HG03175 (cell line): ENCODE measurements at regions not wholly inside any gene's neighbourhood (a gene's known extent, or its start where the extent isn't known, plus 50 kb on each side); places are given as distances from the start of the nearest gene placed in this dataset.

ENCODE experiments used
- ATAC-seq: cut with Tn5 transposase; IDR thresholded peaks from one replicate; pipeline ENCODE4 v1.9.1; 2021; ENCODE audit warnings: mild to moderate bottlenecking, moderate library complexity; ENCODE audit not compliant: unreplicated experiment

- ATAC-seq, result no peak
Observed at GRCh38 chrX:9311421-9312160, 153.3 kb upstream of the TBL1X start.

- ATAC-seq, result peak; percentile 90
Observed at GRCh38 chrX:9312922-9313867, 151.7 kb upstream of the TBL1X start.

DNA sequence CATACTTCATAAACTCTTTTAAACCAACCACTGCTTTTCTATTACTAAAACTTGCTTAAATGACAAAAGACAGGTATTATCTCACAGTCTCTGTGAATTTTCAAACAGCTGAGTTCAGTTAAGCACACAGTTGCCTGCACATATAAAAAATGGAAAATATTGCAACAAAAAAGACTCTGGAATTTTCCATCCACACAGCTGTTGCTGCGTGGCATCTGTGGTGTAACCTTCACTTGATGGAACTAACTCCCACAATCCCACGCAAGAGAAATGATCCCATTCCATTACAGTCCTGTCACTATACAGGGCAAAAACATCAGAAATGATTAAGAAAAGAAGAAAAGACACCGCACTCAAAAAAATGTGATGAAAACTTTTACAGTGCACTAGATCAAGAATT, 149.8 kb upstream of the TBL1X start:
- no peak for ATAC-seq

DNA sequence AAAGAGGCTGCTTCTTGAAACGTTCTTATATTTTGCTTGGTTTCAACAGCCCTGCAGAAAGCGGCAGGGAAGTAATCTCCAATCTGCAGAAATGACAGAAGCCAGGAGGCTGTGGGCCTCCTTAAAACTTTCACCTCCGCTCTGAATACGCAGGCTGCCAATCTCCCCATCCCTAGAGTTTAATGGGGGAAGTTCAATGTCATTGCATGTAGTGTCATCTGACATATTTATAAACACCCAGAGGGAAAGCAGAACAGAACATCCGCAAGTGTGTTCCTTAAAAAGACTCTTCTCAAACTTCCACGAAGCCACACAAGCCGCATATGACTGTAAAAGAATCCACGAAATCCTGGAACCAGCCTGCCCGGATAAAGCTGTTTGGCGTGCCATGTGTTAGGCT, 148.8 kb upstream of the TBL1X start:
- no peak for ATAC-seq

- no peak for ATAC-seq
Observed at GRCh38 chrX:9317176-9317575, 147.7 kb upstream of the TBL1X start.

DNA sequence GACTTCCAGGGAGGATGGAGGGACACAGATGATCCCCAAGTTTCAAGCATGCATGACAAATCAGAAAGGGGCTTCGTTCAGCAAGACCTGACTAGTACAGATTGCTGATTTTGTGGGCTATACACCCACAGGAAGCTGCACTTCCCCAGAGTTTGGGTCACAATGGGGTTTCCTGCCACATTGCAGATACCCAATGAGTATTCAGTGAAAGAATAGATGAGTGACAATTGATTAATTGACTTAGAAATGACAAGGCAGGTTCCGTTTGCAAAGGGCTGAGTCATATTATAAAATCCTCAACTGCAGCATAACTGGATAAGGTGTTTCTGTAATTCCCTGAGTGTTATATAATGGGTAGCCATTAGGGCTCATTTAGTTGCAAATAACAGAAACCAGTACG, 146.6 kb upstream of the TBL1X start:
- ATAC-seq, result no peak

- ATAC-seq, result no peak
Observed at GRCh38 chrX:9318766-9319165, 146.1 kb upstream of the TBL1X start.

DNA sequence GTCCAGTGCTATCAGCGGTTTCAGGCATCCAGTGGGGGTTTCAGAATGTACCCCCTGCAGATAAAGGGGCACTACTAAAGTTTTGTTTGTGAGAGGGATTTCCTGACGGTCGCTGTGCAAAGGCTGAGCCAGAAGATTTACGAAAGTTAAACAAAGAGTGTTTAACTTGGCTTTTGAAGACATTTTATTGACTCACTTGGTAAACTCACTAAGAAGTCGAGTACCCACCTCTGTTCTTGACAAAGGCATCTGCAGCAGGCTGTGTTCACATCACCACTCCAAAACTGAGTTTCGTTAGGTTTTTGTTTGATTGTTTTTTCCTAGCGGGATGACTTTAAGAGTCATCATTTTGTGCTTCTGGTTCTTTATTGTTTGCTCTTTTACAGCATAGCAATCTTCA, 143.9 kb upstream of the TBL1X start:
- ATAC-seq, result no peak

GRCh38 chrX:9324676-9325075, 140.2 kb upstream of the TBL1X start:
- ATAC-seq, result no peak

DNA sequence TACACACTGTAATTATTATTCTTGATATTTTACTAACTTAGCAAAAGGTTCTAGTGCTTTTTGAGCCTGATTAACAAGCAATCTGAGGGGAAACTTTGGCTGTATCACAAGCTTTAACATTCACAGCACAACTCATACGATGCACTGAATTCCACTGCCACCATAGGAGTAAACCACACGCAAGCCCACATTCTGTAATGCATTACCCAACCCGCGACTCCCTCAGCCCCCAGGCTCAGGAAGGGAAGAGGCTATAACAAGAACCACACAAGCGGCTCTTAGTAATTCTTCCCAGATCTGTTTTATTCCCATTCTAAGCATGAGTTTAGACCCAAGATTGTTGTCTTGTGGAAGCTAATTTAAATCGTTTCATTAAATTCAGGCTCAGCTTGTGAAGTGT, 138.5 kb upstream of the TBL1X start:
- ATAC-seq, result no peak

DNA sequence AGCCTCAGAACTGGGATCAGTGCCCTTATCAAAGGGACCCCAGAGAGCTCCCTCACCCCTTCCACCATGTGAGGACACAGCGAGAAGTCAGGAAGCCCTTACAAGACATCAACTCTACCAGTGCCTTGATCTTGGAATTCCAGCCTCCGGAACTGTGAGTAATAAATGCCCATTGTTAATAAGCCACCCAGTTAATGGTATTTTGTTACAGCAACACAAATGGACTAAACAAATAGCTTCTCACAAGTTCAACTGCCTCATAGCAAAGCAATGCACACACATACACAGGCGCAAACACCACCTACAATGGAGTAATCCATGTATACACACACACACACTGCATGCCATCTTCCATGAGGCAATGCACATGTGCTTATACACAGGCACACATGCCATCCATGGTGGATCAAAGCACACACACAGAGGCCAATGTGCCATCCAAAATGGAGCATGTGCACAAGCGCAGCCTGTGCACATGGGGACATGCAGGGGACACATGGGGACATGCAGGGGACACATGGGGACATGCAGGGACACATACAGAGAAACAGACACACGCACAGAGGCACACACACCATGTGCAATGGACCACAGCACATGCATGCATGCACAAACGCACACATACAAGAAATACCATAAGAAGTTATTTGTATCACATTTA, 137.6 kb upstream of the TBL1X start:
- no peak for ATAC-seq

- no peak for ATAC-seq
Observed at GRCh38 chrX:9327747-9328145, 137.1 kb upstream of the TBL1X start.

GRCh38 chrX:9329056-9329455, 135.8 kb upstream of the TBL1X start:
- no peak for ATAC-seq

- no peak for ATAC-seq
Observed at GRCh38 chrX:9330249-9330982, 134.4 kb upstream of the TBL1X start.

GRCh38 chrX:9333873-9334560, 130.8 kb upstream of the TBL1X start:
- ATAC-seq, result no peak

GRCh38 chrX:9335251-9335650, 129.6 kb upstream of the TBL1X start:
- ATAC-seq, result no peak

- ATAC-seq, result no peak
Observed at GRCh38 chrX:9336456-9336855, 128.4 kb upstream of the TBL1X start.

DNA sequence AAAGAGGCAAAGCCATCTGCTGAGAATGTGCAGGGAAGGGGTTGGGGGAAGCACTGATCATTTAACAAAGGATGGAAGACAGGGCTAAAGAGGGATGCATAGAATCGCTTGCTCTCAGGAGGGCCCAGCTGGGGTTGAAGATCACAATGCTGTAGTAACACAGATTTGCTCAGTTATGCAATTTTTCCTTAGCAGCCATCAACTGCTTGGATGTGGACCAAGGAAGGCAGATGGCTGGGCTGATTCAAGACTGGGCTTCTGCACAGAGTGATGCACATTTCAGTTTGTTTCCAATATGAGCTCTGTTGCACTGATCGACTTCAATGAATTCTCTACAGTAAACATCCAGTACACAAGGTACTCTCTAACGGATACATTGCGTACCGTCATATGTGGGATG, 127.8 kb upstream of the TBL1X start:
- no peak for ATAC-seq

DNA sequence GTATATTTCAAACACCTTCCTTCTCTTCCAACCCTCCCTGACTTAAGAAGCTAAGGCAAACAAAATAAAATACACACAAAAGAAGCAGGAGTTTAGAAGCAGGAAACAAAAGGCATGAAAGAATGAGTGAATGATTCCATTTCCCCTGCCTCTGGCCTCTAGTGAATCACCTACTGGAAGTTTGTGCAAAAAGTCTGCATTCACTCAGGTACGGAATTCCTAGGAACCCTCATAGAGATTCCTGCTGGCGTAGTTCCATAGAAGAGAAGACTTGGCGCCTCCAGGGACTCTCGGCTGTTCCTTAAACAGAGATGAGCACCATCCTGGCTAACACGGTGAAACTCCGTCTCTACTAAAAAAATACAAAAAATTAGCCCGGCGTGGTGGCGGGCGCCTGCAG, 125.9 kb upstream of the TBL1X start:
- no peak for ATAC-seq
